ENCODE measurements at regions not wholly inside any gene's neighbourhood (a gene's known extent, or its start where the extent isn't known, plus 50 kb on each side); places are given as distances from the start of the nearest gene placed in this dataset.
"Not testable (repeated sequence)": the region's sequence is repeated elsewhere in the genome, so short reads cannot be mapped to it uniquely, and the experiment has no call there.

- Mint-ChIP-seq H3K36me3 (ENCODE audit: insufficient read depth, unreplicated experiment) (no peaks in the 10 kb centered on the region), H3K9me3 (ENCODE audit: unreplicated experiment) (peaks cover 19% of the 10 kb centered on the region), H3K4me1 (ENCODE audit: insufficient read depth, unreplicated experiment) (no peaks in the 10 kb centered on the region), H3K27ac (ENCODE audit: low read depth, unreplicated experiment) (no peak overlapping the region), H3K27me3 (ENCODE audit: insufficient read depth, unreplicated experiment) (no peaks in the 10 kb centered on the region), H3K4me3 (ENCODE audit: unreplicated experiment) (no peak overlapping the region)
- ChIA-PET CTCF (no interaction called here), POLR2A (no interaction called here)
- no TSS peak for BruUV-seq (replicated peaks)
- TF ChIP-seq CTCF (IDR thresholded peaks at IDR 0.05; ENCODE audit: unreplicated experiment): no peak
- intact Hi-C loops (cut with micrococcal nuclease): no loop called here
- DNase-seq (ENCODE audit: unreplicated experiment): no peak
These were observed 441.8 kb upstream of the DEFB115 start for GRCh38 chr20:30815577-30816181.

- H3K36me3 Mint-ChIP-seq (ENCODE audit: insufficient read depth, unreplicated experiment): no peaks in the 10 kb centered on the region
- no peak for TF ChIP-seq CTCF (IDR thresholded peaks at IDR 0.05; ENCODE audit: unreplicated experiment)
- H3K27ac Mint-ChIP-seq (ENCODE audit: low read depth, unreplicated experiment): no peak overlapping the region
- H3K9me3 Mint-ChIP-seq (ENCODE audit: unreplicated experiment): peaks cover 19% of the 10 kb centered on the region
- POLR2A ChIA-PET: no interaction called here
- CTCF ChIA-PET: no interaction called here
- H3K4me3 Mint-ChIP-seq (ENCODE audit: unreplicated experiment): no peak overlapping the region
- H3K27me3 Mint-ChIP-seq (ENCODE audit: insufficient read depth, unreplicated experiment): no peaks in the 10 kb centered on the region
- no peaks in the 10 kb centered on the region for H3K4me1 Mint-ChIP-seq (ENCODE audit: insufficient read depth, unreplicated experiment)
- DNase-seq (ENCODE audit: unreplicated experiment): no peak
- no TSS peak for BruUV-seq (replicated peaks)
- intact Hi-C loops (cut with micrococcal nuclease): no loop called here
These were observed 441.2 kb upstream of the DEFB115 start for GRCh38 chr20:30816182-30816645.

- intact Hi-C loops (cut with micrococcal nuclease); H3K27ac Mint-ChIP-seq (ENCODE audit: low read depth, unreplicated experiment); POLR2A ChIA-PET; H3K36me3 Mint-ChIP-seq (ENCODE audit: insufficient read depth, unreplicated experiment); H3K9me3 Mint-ChIP-seq (ENCODE audit: unreplicated experiment); H3K4me1 Mint-ChIP-seq (ENCODE audit: insufficient read depth, unreplicated experiment); H3K4me3 Mint-ChIP-seq (ENCODE audit: unreplicated experiment); CTCF ChIA-PET; BruUV-seq (replicated peaks); H3K27me3 Mint-ChIP-seq (ENCODE audit: insufficient read depth, unreplicated experiment): not testable (repeated sequence)
- peak; percentile 13 for DNase-seq (ENCODE audit: unreplicated experiment)
These were observed 435.8 kb upstream of the DEFB115 start for GRCh38 chr20:30821615-30822014.

- POLR2A ChIA-PET; H3K4me3 Mint-ChIP-seq (ENCODE audit: unreplicated experiment); H3K9me3 Mint-ChIP-seq (ENCODE audit: unreplicated experiment); BruUV-seq (replicated peaks); CTCF ChIA-PET; DNase-seq (ENCODE audit: unreplicated experiment); H3K27me3 Mint-ChIP-seq (ENCODE audit: insufficient read depth, unreplicated experiment); intact Hi-C loops (cut with micrococcal nuclease); H3K4me1 Mint-ChIP-seq (ENCODE audit: insufficient read depth, unreplicated experiment); H3K36me3 Mint-ChIP-seq (ENCODE audit: insufficient read depth, unreplicated experiment); H3K27ac Mint-ChIP-seq (ENCODE audit: low read depth, unreplicated experiment): not testable (repeated sequence)
These were observed 432.8 kb upstream of the DEFB115 start for GRCh38 chr20:30824666-30825065.

- intact Hi-C loops (cut with micrococcal nuclease); H3K4me3 Mint-ChIP-seq (ENCODE audit: unreplicated experiment); BruUV-seq (replicated peaks); H3K36me3 Mint-ChIP-seq (ENCODE audit: insufficient read depth, unreplicated experiment); CTCF ChIA-PET; H3K27ac Mint-ChIP-seq (ENCODE audit: low read depth, unreplicated experiment); H3K4me1 Mint-ChIP-seq (ENCODE audit: insufficient read depth, unreplicated experiment); DNase-seq (ENCODE audit: unreplicated experiment); POLR2A ChIA-PET; H3K27me3 Mint-ChIP-seq (ENCODE audit: insufficient read depth, unreplicated experiment): not testable (repeated sequence)
- H3K9me3 Mint-ChIP-seq (ENCODE audit: unreplicated experiment): peaks cover 39% of the 10 kb centered on the region
These were observed 411.5 kb upstream of the DEFB115 start for GRCh38 chr20:30845923-30846322.

- intact Hi-C loops (cut with micrococcal nuclease); BruUV-seq (replicated peaks); POLR2A ChIA-PET; H3K27me3 Mint-ChIP-seq (ENCODE audit: insufficient read depth, unreplicated experiment); CTCF ChIA-PET; H3K4me1 Mint-ChIP-seq (ENCODE audit: insufficient read depth, unreplicated experiment); DNase-seq (ENCODE audit: unreplicated experiment); H3K4me3 Mint-ChIP-seq (ENCODE audit: unreplicated experiment); H3K36me3 Mint-ChIP-seq (ENCODE audit: insufficient read depth, unreplicated experiment); H3K27ac Mint-ChIP-seq (ENCODE audit: low read depth, unreplicated experiment): not testable (repeated sequence)
- peaks cover 34% of the 10 kb centered on the region for H3K9me3 Mint-ChIP-seq (ENCODE audit: unreplicated experiment)
These were observed 389.2 kb upstream of the DEFB115 start for GRCh38 chr20:30868271-30868670.

GRCh38 chr20:30871127-30871526, 386.3 kb upstream of the DEFB115 start:
- H3K27ac Mint-ChIP-seq (ENCODE audit: low read depth, unreplicated experiment); H3K36me3 Mint-ChIP-seq (ENCODE audit: insufficient read depth, unreplicated experiment); POLR2A ChIA-PET; H3K4me3 Mint-ChIP-seq (ENCODE audit: unreplicated experiment); intact Hi-C loops (cut with micrococcal nuclease); H3K4me1 Mint-ChIP-seq (ENCODE audit: insufficient read depth, unreplicated experiment); H3K27me3 Mint-ChIP-seq (ENCODE audit: insufficient read depth, unreplicated experiment); CTCF ChIA-PET; BruUV-seq (replicated peaks); DNase-seq (ENCODE audit: unreplicated experiment): not testable (repeated sequence)
- peaks cover 25% of the 10 kb centered on the region for H3K9me3 Mint-ChIP-seq (ENCODE audit: unreplicated experiment)

GRCh38 chr20:30872252-30872651, 385.2 kb upstream of the DEFB115 start:
- CTCF ChIA-PET; BruUV-seq (replicated peaks); H3K4me1 Mint-ChIP-seq (ENCODE audit: insufficient read depth, unreplicated experiment); intact Hi-C loops (cut with micrococcal nuclease); H3K4me3 Mint-ChIP-seq (ENCODE audit: unreplicated experiment); H3K27me3 Mint-ChIP-seq (ENCODE audit: insufficient read depth, unreplicated experiment); POLR2A ChIA-PET; DNase-seq (ENCODE audit: unreplicated experiment); H3K36me3 Mint-ChIP-seq (ENCODE audit: insufficient read depth, unreplicated experiment); H3K27ac Mint-ChIP-seq (ENCODE audit: low read depth, unreplicated experiment): not testable (repeated sequence)
- H3K9me3 Mint-ChIP-seq (ENCODE audit: unreplicated experiment): peaks cover 30% of the 10 kb centered on the region

Measured in MCF 10A (cell line).